ENCODE measurements at regions not wholly inside any gene's neighbourhood (a gene's known extent, or its start where the extent isn't known, plus 50 kb on each side); places are given as distances from the start of the nearest gene placed in this dataset.

DNA sequence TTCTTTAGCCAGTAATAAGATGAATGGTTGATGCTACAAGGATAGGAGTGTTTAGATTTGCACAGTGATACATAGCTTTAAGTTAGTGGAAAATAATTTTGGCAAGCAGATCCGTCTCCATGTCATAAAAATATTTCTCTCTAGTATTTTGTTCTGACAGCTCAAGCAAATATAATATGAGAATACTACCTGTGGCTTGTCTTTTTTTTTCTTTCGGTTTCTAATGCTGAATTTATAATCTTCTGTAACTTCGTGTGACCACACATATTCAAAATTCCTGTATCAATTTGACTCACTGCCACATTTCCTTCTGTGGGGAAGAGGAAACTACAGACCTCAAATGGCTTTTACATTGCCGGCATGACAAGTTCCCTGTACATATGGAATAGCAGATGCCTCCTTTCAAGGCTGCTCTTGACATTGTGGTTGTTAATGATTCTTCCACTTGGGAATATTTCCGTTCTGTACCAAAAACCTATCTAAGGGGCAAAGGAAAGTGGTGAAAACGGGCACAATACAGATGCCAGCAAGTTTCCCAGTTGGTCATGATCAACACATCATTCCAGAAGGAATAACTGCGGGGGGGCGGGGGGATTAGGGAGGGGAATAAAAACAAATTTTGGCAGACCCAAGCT, 103.6 kb upstream of the CCDC91 start:
- intact Hi-C loops (cut with micrococcal nuclease; ENCODE audit: unreplicated experiment): no loop called here
- no TSS peak for BruUV-seq (replicated peaks)
- DNase-seq (ENCODE audit: low spot score) (no peak), FAIRE-seq (no peak), ATAC-seq (no peak)
- TF ChIP-seq ZNF383 (CRISPR knock-in tag; IDR thresholded peaks at IDR 0.05; ENCODE audit: borderline replicate concordance): no peak
- TF ChIP-seq, protein P1, sequence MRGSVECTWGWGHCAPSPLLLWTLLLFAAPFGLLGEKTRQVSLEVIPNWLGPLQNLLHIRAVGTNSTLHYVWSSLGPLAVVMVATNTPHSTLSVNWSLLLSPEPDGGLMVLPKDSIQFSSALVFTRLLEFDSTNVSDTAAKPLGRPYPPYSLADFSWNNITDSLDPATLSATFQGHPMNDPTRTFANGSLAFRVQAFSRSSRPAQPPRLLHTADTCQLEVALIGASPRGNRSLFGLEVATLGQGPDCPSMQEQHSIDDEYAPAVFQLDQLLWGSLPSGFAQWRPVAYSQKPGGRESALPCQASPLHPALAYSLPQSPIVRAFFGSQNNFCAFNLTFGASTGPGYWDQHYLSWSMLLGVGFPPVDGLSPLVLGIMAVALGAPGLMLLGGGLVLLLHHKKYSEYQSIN (CRISPR knock-in tag; IDR thresholded peaks at IDR 0.05; ENCODE audit: borderline replicate concordance): no peak
- TF ChIP-seq SALL1 (CRISPR knock-in tag; IDR thresholded peaks at IDR 0.05): no peak
- no peak for TF ChIP-seq ZMYM4 (CRISPR knock-in tag; IDR thresholded peaks at IDR 0.05)
- TF ChIP-seq, protein P2, sequence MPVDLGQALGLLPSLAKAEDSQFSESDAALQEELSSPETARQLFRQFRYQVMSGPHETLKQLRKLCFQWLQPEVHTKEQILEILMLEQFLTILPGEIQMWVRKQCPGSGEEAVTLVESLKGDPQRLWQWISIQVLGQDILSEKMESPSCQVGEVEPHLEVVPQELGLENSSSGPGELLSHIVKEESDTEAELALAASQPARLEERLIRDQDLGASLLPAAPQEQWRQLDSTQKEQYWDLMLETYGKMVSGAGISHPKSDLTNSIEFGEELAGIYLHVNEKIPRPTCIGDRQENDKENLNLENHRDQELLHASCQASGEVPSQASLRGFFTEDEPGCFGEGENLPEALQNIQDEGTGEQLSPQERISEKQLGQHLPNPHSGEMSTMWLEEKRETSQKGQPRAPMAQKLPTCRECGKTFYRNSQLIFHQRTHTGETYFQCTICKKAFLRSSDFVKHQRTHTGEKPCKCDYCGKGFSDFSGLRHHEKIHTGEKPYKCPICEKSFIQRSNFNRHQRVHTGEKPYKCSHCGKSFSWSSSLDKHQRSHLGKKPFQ (CRISPR knock-in tag; IDR thresholded peaks at IDR 0.05; ENCODE audit: insufficient replicate concordance): no peak
- TF ChIP-seq, protein P3, sequence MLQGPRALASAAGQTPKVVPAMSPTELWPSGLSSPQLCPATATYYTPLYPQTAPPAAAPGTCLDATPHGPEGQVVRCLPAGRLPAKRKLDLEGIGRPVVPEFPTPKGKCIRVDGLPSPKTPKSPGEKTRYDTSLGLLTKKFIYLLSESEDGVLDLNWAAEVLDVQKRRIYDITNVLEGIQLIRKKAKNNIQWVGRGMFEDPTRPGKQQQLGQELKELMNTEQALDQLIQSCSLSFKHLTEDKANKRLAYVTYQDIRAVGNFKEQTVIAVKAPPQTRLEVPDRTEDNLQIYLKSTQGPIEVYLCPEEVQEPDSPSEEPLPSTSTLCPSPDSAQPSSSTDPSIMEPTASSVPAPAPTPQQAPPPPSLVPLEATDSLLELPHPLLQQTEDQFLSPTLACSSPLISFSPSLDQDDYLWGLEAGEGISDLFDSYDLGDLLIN (CRISPR knock-in tag; IDR thresholded peaks at IDR 0.05; ENCODE audit: borderline replicate concordance): no peak
- no peak for TF ChIP-seq REXO4 (CRISPR knock-in tag; IDR thresholded peaks at IDR 0.05; ENCODE audit: borderline replicate concordance)
- no peak for TF ChIP-seq KAT8 (CRISPR knock-in tag; IDR thresholded peaks at IDR 0.05)
- TF ChIP-seq, protein P4, sequence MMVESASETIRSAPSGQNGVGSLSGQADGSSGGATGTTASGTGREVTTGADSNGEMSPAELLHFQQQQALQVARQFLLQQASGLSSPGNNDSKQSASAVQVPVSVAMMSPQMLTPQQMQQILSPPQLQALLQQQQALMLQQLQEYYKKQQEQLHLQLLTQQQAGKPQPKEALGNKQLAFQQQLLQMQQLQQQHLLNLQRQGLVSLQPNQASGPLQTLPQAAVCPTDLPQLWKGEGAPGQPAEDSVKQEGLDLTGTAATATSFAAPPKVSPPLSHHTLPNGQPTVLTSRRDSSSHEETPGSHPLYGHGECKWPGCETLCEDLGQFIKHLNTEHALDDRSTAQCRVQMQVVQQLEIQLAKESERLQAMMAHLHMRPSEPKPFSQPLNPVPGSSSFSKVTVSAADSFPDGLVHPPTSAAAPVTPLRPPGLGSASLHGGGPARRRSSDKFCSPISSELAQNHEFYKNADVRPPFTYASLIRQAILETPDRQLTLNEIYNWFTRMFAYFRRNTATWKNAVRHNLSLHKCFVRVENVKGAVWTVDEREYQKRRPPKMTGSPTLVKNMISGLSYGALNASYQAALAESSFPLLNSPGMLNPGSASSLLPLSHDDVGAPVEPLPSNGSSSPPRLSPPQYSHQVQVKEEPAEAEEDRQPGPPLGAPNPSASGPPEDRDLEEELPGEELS (CRISPR knock-in tag; IDR thresholded peaks at IDR 0.05): no peak
- TF ChIP-seq KLF15 (CRISPR knock-in tag; IDR thresholded peaks at IDR 0.05; ENCODE audit: borderline replicate concordance): no peak
- no peak for TF ChIP-seq ZNF12 (CRISPR knock-in tag; IDR thresholded peaks at IDR 0.05)
- no peak for TF ChIP-seq ZNF562 (CRISPR knock-in tag; IDR thresholded peaks at IDR 0.05; ENCODE audit: borderline replicate concordance)
- no peak for TF ChIP-seq PRMT3 (CRISPR knock-in tag; IDR thresholded peaks at IDR 0.05; ENCODE audit: borderline replicate concordance, low read depth)
- no peak for TF ChIP-seq ERF (CRISPR knock-in tag; IDR thresholded peaks at IDR 0.05)
- no peak for TF ChIP-seq ZKSCAN5 (CRISPR knock-in tag; IDR thresholded peaks at IDR 0.05)
- ChIA-PET POLR2A (no interaction called here), CTCF (ENCODE audit: low intra/inter-chr PET ratio, low total read pairs) (no interaction called here)
- Histone ChIP-seq H3K9ac (ENCODE audit: insufficient read depth, low read depth, low read length) (no peak overlapping the region), H3K79me2 (ENCODE audit: insufficient read depth, low read length) (no peaks in the 10 kb centered on the region), H3K4me1 (ENCODE audit: insufficient read depth, low read length) (no peaks in the 10 kb centered on the region), H3K27me3 (ENCODE audit: control insufficient read depth in 1 of 2, insufficient read depth in 2 of 2, low read length in 2 of 2) (no peaks in the 10 kb centered on the region), H3K9me3 (ENCODE audit: low read length) (no peaks in the 10 kb centered on the region), H4K20me1 (ENCODE audit: insufficient read depth, low read length) (no peaks in the 10 kb centered on the region), H3K36me3 (replicated peaks in 1 of 2; ENCODE audit: control insufficient read depth in 1 of 2, insufficient read depth in 2 of 2, low read length in 2 of 2) (no peaks in the 10 kb centered on the region), H3K4me2 (ENCODE audit: low read depth, low read length) (no peak overlapping the region), H2AFZ (ENCODE audit: low read length) (no peak overlapping the region), H3K4me3 (replicated peaks in 1 of 3; ENCODE audit: insufficient read depth in 1 of 3, low read depth in 2 of 3, low read length in 3 of 3) (no peak overlapping the region), H3K27ac (ENCODE audit: extremely low read length, insufficient read depth, low read length) (no peak overlapping the region)
- WGBS (ENCODE audit: low lambda C conversion rate): 8% methylated on average over 8 of the region's 8 CpGs
- in situ Hi-C loops (cut with HindIII; ENCODE audit: extremely low pct_ligation_motif_present, low pct_unique_long_range_greater_than_20kb): no loop called here
